Adipocyte (in vitro differentiated cells): ENCODE measurements at regions not wholly inside any gene's neighbourhood (a gene's known extent, or its start where the extent isn't known, plus 50 kb on each side); places are given as distances from the start of the nearest gene placed in this dataset.
A peak's percentile ranks its signal among the peaks of the same experiment; 100 is the strongest.
"Not testable (repeated sequence)": the region's sequence is repeated elsewhere in the genome, so short reads cannot be mapped to it uniquely, and the experiment has no call there.

Experiments
- DNase-seq: peaks from one replicate; pipeline ENCODE4 v3.0.0-alpha.2; 2015; ENCODE audit warnings: low read depth
- H3K27me3 ChIP-seq: replicated peaks from 2 replicates; pipeline ENCODE4 v1.7.0; 2013; ENCODE audit warnings: mild to moderate bottlenecking, low read length, moderate library complexity; ENCODE audit not compliant: control insufficient read depth, insufficient read depth
- H3K36me3 ChIP-seq: 2 replicates; pipeline ENCODE4 v1.7.0; 2013; ENCODE audit warnings: low read length, mild to moderate bottlenecking, moderate library complexity; ENCODE audit not compliant: control insufficient read depth, insufficient read depth, severe bottlenecking
- H3K4me1 ChIP-seq: 2 replicates; pipeline ENCODE4 v1.7.0; 2013; ENCODE audit warnings: mild to moderate bottlenecking, low read length, moderate library complexity; ENCODE audit not compliant: control insufficient read depth, insufficient read depth
- H3K4me3 ChIP-seq: 2 replicates; pipeline ENCODE4 v1.7.0; 2013; ENCODE audit warnings: mild to moderate bottlenecking, low read length, moderate library complexity
- H3K9ac ChIP-seq: 2 replicates; pipeline ENCODE4 v1.7.0; 2013; ENCODE audit warnings: mild to moderate bottlenecking, low read length, moderate library complexity
- H3K9me3 ChIP-seq: 2 replicates; pipeline ENCODE4 v1.7.0; 2013; ENCODE audit warnings: mild to moderate bottlenecking, low read length, moderate library complexity; ENCODE audit not compliant: control insufficient read depth

GRCh38 chr5:118439831-118440230 lies 548.5 kb downstream of the DTWD2 start:
- Histone ChIP-seq H3K27me3 (peaks cover 4% of the 10 kb centered on the region), H3K9me3 (peaks cover 2% of the 10 kb centered on the region), H3K36me3 (no peaks in the 10 kb centered on the region)

GRCh38 chr5:118435131-118435530 lies 553.2 kb downstream of the DTWD2 start:
- Histone ChIP-seq H3K4me1 (no peaks in the 10 kb centered on the region), H3K9me3 (no peaks in the 10 kb centered on the region), H3K36me3 (no peaks in the 10 kb centered on the region), H3K27me3 (peaks cover 2% of the 10 kb centered on the region), H3K9ac (no peak overlapping the region), H3K4me3 (no peak overlapping the region)
- no peak for DNase-seq

More at GRCh38 chr5:118439831-118440230, 548.5 kb downstream of the DTWD2 start:
- H3K4me3 ChIP-seq = no peak overlapping the region
- DNase-seq = peak; percentile 37
- H3K4me1 ChIP-seq = no peaks in the 10 kb centered on the region
- H3K9ac ChIP-seq = no peak overlapping the region

- no peak overlapping the region for H3K4me3 ChIP-seq
- no peaks in the 10 kb centered on the region for H3K4me1 ChIP-seq
- H3K27me3 ChIP-seq = no peaks in the 10 kb centered on the region
- H3K36me3 ChIP-seq = no peaks in the 10 kb centered on the region
- H3K9me3 ChIP-seq = no peaks in the 10 kb centered on the region
- no peak overlapping the region for H3K9ac ChIP-seq
- no peak for DNase-seq
These were observed 553.8 kb downstream of the DTWD2 start for GRCh38 chr5:118434522-118434921.

GRCh38 chr5:118430076-118430475 lies 558.3 kb downstream of the DTWD2 start:
- Histone ChIP-seq H3K9ac (no peak overlapping the region), H3K27me3 (no peaks in the 10 kb centered on the region), H3K4me1 (no peaks in the 10 kb centered on the region), H3K4me3 (no peak overlapping the region), H3K9me3 (no peaks in the 10 kb centered on the region), H3K36me3 (no peaks in the 10 kb centered on the region)
- DNase-seq = no peak

- Histone ChIP-seq H3K9ac (no peak overlapping the region), H3K4me1 (no peaks in the 10 kb centered on the region), H3K36me3 (no peaks in the 10 kb centered on the region), H3K27me3 (no peaks in the 10 kb centered on the region), H3K9me3 (no peaks in the 10 kb centered on the region), H3K4me3 (no peak overlapping the region)
- DNase-seq = no peak
These were observed 580.4 kb downstream of the DTWD2 start for GRCh38 chr5:118407958-118408357.

- H3K9ac ChIP-seq = no peak overlapping the region
- DNase-seq = no peak
- no peaks in the 10 kb centered on the region for H3K27me3 ChIP-seq
- H3K4me3 ChIP-seq = no peak overlapping the region
- H3K4me1 ChIP-seq = no peaks in the 10 kb centered on the region
- no peaks in the 10 kb centered on the region for H3K36me3 ChIP-seq
- no peaks in the 10 kb centered on the region for H3K9me3 ChIP-seq
These were observed 582.7 kb downstream of the DTWD2 start for GRCh38 chr5:118405650-118406061.

GRCh38 chr5:118397236-118397635 lies 591.1 kb downstream of the DTWD2 start:
- Histone ChIP-seq H3K36me3 (no peaks in the 10 kb centered on the region), H3K27me3 (no peaks in the 10 kb centered on the region), H3K4me3 (no peak overlapping the region), H3K4me1 (no peaks in the 10 kb centered on the region), H3K9ac (no peak overlapping the region), H3K9me3 (no peaks in the 10 kb centered on the region)
- DNase-seq = no peak

GRCh38 chr5:118392491-118392890 lies 595.9 kb downstream of the DTWD2 start:
- no peak for DNase-seq

GRCh38 chr5:118382931-118383330 lies 605.4 kb downstream of the DTWD2 start:
- H3K9ac ChIP-seq, H3K27me3 ChIP-seq, H3K36me3 ChIP-seq, DNase-seq, H3K9me3 ChIP-seq, H3K4me3 ChIP-seq, H3K4me1 ChIP-seq: not testable (repeated sequence)

More at GRCh38 chr5:118392491-118392890, 595.9 kb downstream of the DTWD2 start:
- Histone ChIP-seq H3K36me3 (no peaks in the 10 kb centered on the region), H3K27me3 (no peaks in the 10 kb centered on the region), H3K4me3 (no peak overlapping the region), H3K9ac (no peak overlapping the region), H3K9me3 (no peaks in the 10 kb centered on the region), H3K4me1 (no peaks in the 10 kb centered on the region)

- no peaks in the 10 kb centered on the region for H3K9me3 ChIP-seq
- no peaks in the 10 kb centered on the region for H3K27me3 ChIP-seq
- no peak for DNase-seq
- H3K4me3 ChIP-seq = no peak overlapping the region
- H3K36me3 ChIP-seq = no peaks in the 10 kb centered on the region
- H3K9ac ChIP-seq = no peak overlapping the region
- no peaks in the 10 kb centered on the region for H3K4me1 ChIP-seq
These were observed 608.9 kb downstream of the DTWD2 start for GRCh38 chr5:118379470-118379869.

- H3K27me3 ChIP-seq = no peaks in the 10 kb centered on the region
- H3K4me1 ChIP-seq = no peaks in the 10 kb centered on the region
- H3K36me3 ChIP-seq = no peaks in the 10 kb centered on the region
- no peak overlapping the region for H3K4me3 ChIP-seq
- H3K9ac ChIP-seq = no peak overlapping the region
- H3K9me3 ChIP-seq = no peaks in the 10 kb centered on the region
- DNase-seq = no peak
These were observed 609.4 kb downstream of the DTWD2 start for GRCh38 chr5:118378959-118379358.

GRCh38 chr5:118377420-118377819 lies 610.9 kb downstream of the DTWD2 start:
- H3K4me3 ChIP-seq = no peak overlapping the region
- H3K27me3 ChIP-seq = no peaks in the 10 kb centered on the region
- DNase-seq = no peak
- H3K9me3 ChIP-seq = no peaks in the 10 kb centered on the region
- no peak overlapping the region for H3K9ac ChIP-seq
- no peaks in the 10 kb centered on the region for H3K36me3 ChIP-seq
- H3K4me1 ChIP-seq = no peaks in the 10 kb centered on the region
